ENCODE measurements at regions not wholly inside any gene's neighbourhood (a gene's known extent, or its start where the extent isn't known, plus 50 kb on each side); places are given as distances from the start of the nearest gene placed in this dataset.

GRCh38 chr11:70522309-70522592 lies 123.9 kb downstream of the CTTN start:
- Histone ChIP-seq H3K36me3 (ENCODE audit: control insufficient read depth in 1 of 2, insufficient read depth in 2 of 2, low read length in 2 of 2) (no peaks in the 10 kb centered on the region), H3K9me3 (ENCODE audit: control insufficient read depth in 1 of 2, low read length in 2 of 2) (no peaks in the 10 kb centered on the region), H3K4me1 (ENCODE audit: control insufficient read depth in 1 of 2, insufficient read depth in 2 of 2, low read length in 2 of 2) (no peaks in the 10 kb centered on the region), H3K27ac (ENCODE audit: low read depth, low read length) (no peak overlapping the region), H3K9ac (ENCODE audit: low read depth in 1 of 2, low read length in 2 of 2) (no peak overlapping the region), H3K27me3 (ENCODE audit: control insufficient read depth in 1 of 2, insufficient read depth in 2 of 2, low read length in 2 of 2) (no peaks in the 10 kb centered on the region), H3K4me3 (ENCODE audit: low read depth in 1 of 2, low read length in 2 of 2) (no peak overlapping the region)

- H3K36me3 ChIP-seq (ENCODE audit: control insufficient read depth in 1 of 2, insufficient read depth in 2 of 2, low read length in 2 of 2) = no peaks in the 10 kb centered on the region
- no peaks in the 10 kb centered on the region for H3K27me3 ChIP-seq (ENCODE audit: control insufficient read depth in 1 of 2, insufficient read depth in 2 of 2, low read length in 2 of 2)
- no peak overlapping the region for H3K27ac ChIP-seq (ENCODE audit: low read depth, low read length)
- no peak overlapping the region for H3K9ac ChIP-seq (ENCODE audit: low read depth in 1 of 2, low read length in 2 of 2)
- H3K9me3 ChIP-seq (ENCODE audit: control insufficient read depth in 1 of 2, low read length in 2 of 2) = no peaks in the 10 kb centered on the region
- no peak overlapping the region for H3K4me3 ChIP-seq (ENCODE audit: low read depth in 1 of 2, low read length in 2 of 2)
- no peaks in the 10 kb centered on the region for H3K4me1 ChIP-seq (ENCODE audit: control insufficient read depth in 1 of 2, insufficient read depth in 2 of 2, low read length in 2 of 2)
Measured at GRCh38 chr11:70522593-70523311, 124.4 kb downstream of the CTTN start.

- no peak overlapping the region for H3K4me3 ChIP-seq (ENCODE audit: low read depth in 1 of 2, low read length in 2 of 2)
- H3K9me3 ChIP-seq (ENCODE audit: control insufficient read depth in 1 of 2, low read length in 2 of 2) = no peaks in the 10 kb centered on the region
- no peaks in the 10 kb centered on the region for H3K27me3 ChIP-seq (ENCODE audit: control insufficient read depth in 1 of 2, insufficient read depth in 2 of 2, low read length in 2 of 2)
- no peak overlapping the region for H3K27ac ChIP-seq (ENCODE audit: low read depth, low read length)
- no peaks in the 10 kb centered on the region for H3K36me3 ChIP-seq (ENCODE audit: control insufficient read depth in 1 of 2, insufficient read depth in 2 of 2, low read length in 2 of 2)
- no peaks in the 10 kb centered on the region for H3K4me1 ChIP-seq (ENCODE audit: control insufficient read depth in 1 of 2, insufficient read depth in 2 of 2, low read length in 2 of 2)
- no peak overlapping the region for H3K9ac ChIP-seq (ENCODE audit: low read depth in 1 of 2, low read length in 2 of 2)
Measured at GRCh38 chr11:70523384-70524095, 125.2 kb downstream of the CTTN start.

- H3K36me3 ChIP-seq (ENCODE audit: control insufficient read depth in 1 of 2, insufficient read depth in 2 of 2, low read length in 2 of 2) = no peaks in the 10 kb centered on the region
- H3K9ac ChIP-seq (ENCODE audit: low read depth in 1 of 2, low read length in 2 of 2) = no peak overlapping the region
- no peaks in the 10 kb centered on the region for H3K27me3 ChIP-seq (ENCODE audit: control insufficient read depth in 1 of 2, insufficient read depth in 2 of 2, low read length in 2 of 2)
- H3K9me3 ChIP-seq (ENCODE audit: control insufficient read depth in 1 of 2, low read length in 2 of 2) = no peaks in the 10 kb centered on the region
- H3K27ac ChIP-seq (ENCODE audit: low read depth, low read length) = no peak overlapping the region
- no peaks in the 10 kb centered on the region for H3K4me1 ChIP-seq (ENCODE audit: control insufficient read depth in 1 of 2, insufficient read depth in 2 of 2, low read length in 2 of 2)
- no peak overlapping the region for H3K4me3 ChIP-seq (ENCODE audit: low read depth in 1 of 2, low read length in 2 of 2)
Measured at GRCh38 chr11:70524096-70524922, 126.0 kb downstream of the CTTN start.

- no peaks in the 10 kb centered on the region for H3K9me3 ChIP-seq (ENCODE audit: control insufficient read depth in 1 of 2, low read length in 2 of 2)
- no peaks in the 10 kb centered on the region for H3K4me1 ChIP-seq (ENCODE audit: control insufficient read depth in 1 of 2, insufficient read depth in 2 of 2, low read length in 2 of 2)
- H3K36me3 ChIP-seq (ENCODE audit: control insufficient read depth in 1 of 2, insufficient read depth in 2 of 2, low read length in 2 of 2) = no peaks in the 10 kb centered on the region
- no peak overlapping the region for H3K27ac ChIP-seq (ENCODE audit: low read depth, low read length)
- H3K27me3 ChIP-seq (ENCODE audit: control insufficient read depth in 1 of 2, insufficient read depth in 2 of 2, low read length in 2 of 2) = no peaks in the 10 kb centered on the region
- H3K9ac ChIP-seq (ENCODE audit: low read depth in 1 of 2, low read length in 2 of 2) = no peak overlapping the region
- H3K4me3 ChIP-seq (ENCODE audit: low read depth in 1 of 2, low read length in 2 of 2) = no peak overlapping the region
Measured at GRCh38 chr11:70525006-70525405, 126.7 kb downstream of the CTTN start.

- Histone ChIP-seq H3K9me3 (ENCODE audit: control insufficient read depth in 1 of 2, low read length in 2 of 2) (no peaks in the 10 kb centered on the region), H3K4me3 (ENCODE audit: low read depth in 1 of 2, low read length in 2 of 2) (no peak overlapping the region), H3K27me3 (ENCODE audit: control insufficient read depth in 1 of 2, insufficient read depth in 2 of 2, low read length in 2 of 2) (no peaks in the 10 kb centered on the region), H3K36me3 (ENCODE audit: control insufficient read depth in 1 of 2, insufficient read depth in 2 of 2, low read length in 2 of 2) (no peaks in the 10 kb centered on the region), H3K27ac (ENCODE audit: low read depth, low read length) (no peak overlapping the region), H3K9ac (ENCODE audit: low read depth in 1 of 2, low read length in 2 of 2) (no peak overlapping the region), H3K4me1 (ENCODE audit: control insufficient read depth in 1 of 2, insufficient read depth in 2 of 2, low read length in 2 of 2) (no peaks in the 10 kb centered on the region)
Measured at GRCh38 chr11:70525466-70525865, 127.1 kb downstream of the CTTN start.

- Histone ChIP-seq H3K27me3 (ENCODE audit: control insufficient read depth in 1 of 2, insufficient read depth in 2 of 2, low read length in 2 of 2) (no peaks in the 10 kb centered on the region), H3K36me3 (ENCODE audit: control insufficient read depth in 1 of 2, insufficient read depth in 2 of 2, low read length in 2 of 2) (no peaks in the 10 kb centered on the region), H3K9me3 (ENCODE audit: control insufficient read depth in 1 of 2, low read length in 2 of 2) (no peaks in the 10 kb centered on the region), H3K9ac (ENCODE audit: low read depth in 1 of 2, low read length in 2 of 2) (no peak overlapping the region), H3K4me3 (ENCODE audit: low read depth in 1 of 2, low read length in 2 of 2) (no peak overlapping the region), H3K4me1 (ENCODE audit: control insufficient read depth in 1 of 2, insufficient read depth in 2 of 2, low read length in 2 of 2) (no peaks in the 10 kb centered on the region), H3K27ac (ENCODE audit: low read depth, low read length) (no peak overlapping the region)
Measured at GRCh38 chr11:70526116-70527045, 128.1 kb downstream of the CTTN start.

GRCh38 chr11:70527046-70527395 lies 128.7 kb downstream of the CTTN start:
- no peak overlapping the region for H3K9ac ChIP-seq (ENCODE audit: low read depth in 1 of 2, low read length in 2 of 2)
- H3K36me3 ChIP-seq (ENCODE audit: control insufficient read depth in 1 of 2, insufficient read depth in 2 of 2, low read length in 2 of 2) = no peaks in the 10 kb centered on the region
- H3K9me3 ChIP-seq (ENCODE audit: control insufficient read depth in 1 of 2, low read length in 2 of 2) = no peaks in the 10 kb centered on the region
- no peaks in the 10 kb centered on the region for H3K4me1 ChIP-seq (ENCODE audit: control insufficient read depth in 1 of 2, insufficient read depth in 2 of 2, low read length in 2 of 2)
- H3K27ac ChIP-seq (ENCODE audit: low read depth, low read length) = no peak overlapping the region
- no peaks in the 10 kb centered on the region for H3K27me3 ChIP-seq (ENCODE audit: control insufficient read depth in 1 of 2, insufficient read depth in 2 of 2, low read length in 2 of 2)
- H3K4me3 ChIP-seq (ENCODE audit: low read depth in 1 of 2, low read length in 2 of 2) = no peak overlapping the region

GRCh38 chr11:70527429-70528045 lies 129.2 kb downstream of the CTTN start:
- no peaks in the 10 kb centered on the region for H3K4me1 ChIP-seq (ENCODE audit: control insufficient read depth in 1 of 2, insufficient read depth in 2 of 2, low read length in 2 of 2)
- H3K9ac ChIP-seq (ENCODE audit: low read depth in 1 of 2, low read length in 2 of 2) = no peak overlapping the region
- H3K27me3 ChIP-seq (ENCODE audit: control insufficient read depth in 1 of 2, insufficient read depth in 2 of 2, low read length in 2 of 2) = no peaks in the 10 kb centered on the region
- no peak overlapping the region for H3K27ac ChIP-seq (ENCODE audit: low read depth, low read length)
- no peak overlapping the region for H3K4me3 ChIP-seq (ENCODE audit: low read depth in 1 of 2, low read length in 2 of 2)
- H3K9me3 ChIP-seq (ENCODE audit: control insufficient read depth in 1 of 2, low read length in 2 of 2) = no peaks in the 10 kb centered on the region
- no peaks in the 10 kb centered on the region for H3K36me3 ChIP-seq (ENCODE audit: control insufficient read depth in 1 of 2, insufficient read depth in 2 of 2, low read length in 2 of 2)

Data from duodenal mucosa (tissue), 2 donors.